SK-N-SH treated with all-trans-retinoic acid at 6 μM for 48 hours (cell line): ENCODE measurements at regions not wholly inside any gene's neighbourhood (a gene's known extent, or its start where the extent isn't known, plus 50 kb on each side); places are given as distances from the start of the nearest gene placed in this dataset.

ENCODE experiments used
- ATAC-seq: fragments of 200-7000 bp; cut with Tn5 transposase; 3 replicates; pipeline ENCODE4 v1.9.1; 2020; ENCODE audit warnings: mild to moderate bottlenecking, moderate library complexity
- ARNTL ChIP-seq: fragments of 450-650 bp; formaldehyde crosslinking; IDR thresholded peaks from 2 replicates; pipeline ENCODE4 v1.5.0; 2020; ENCODE audit warnings: low read depth, mild to moderate bottlenecking, moderate library complexity, borderline replicate concordance
- BACH2 ChIP-seq: fragments of 250-450 bp; sonication (Bioruptor Pico); IDR thresholded peaks from 2 replicates; pipeline ENCODE4 v1.9.0; 2021; ENCODE audit warnings: mild to moderate bottlenecking, borderline replicate concordance
- CREB5 ChIP-seq: fragments of 250-450 bp; sonication (Bioruptor Pico); IDR thresholded peaks from 2 replicates; pipeline ENCODE4 v1.5.1; 2020; ENCODE audit warnings: low read depth, mild to moderate bottlenecking, moderate library complexity
- CSDC2 ChIP-seq: fragments of 250-450 bp; sonication (Bioruptor Pico); IDR thresholded peaks from 2 replicates; pipeline ENCODE4 v1.5.0; 2020; ENCODE audit warnings: mild to moderate bottlenecking, moderate library complexity
- CSRNP3 ChIP-seq: fragments of 250-450 bp; sonication (Bioruptor Pico); IDR thresholded peaks from 2 replicates; pipeline ENCODE4 v1.5.1; 2021; ENCODE audit warnings: mild to moderate bottlenecking, moderate library complexity
- ESRRG ChIP-seq: fragments of 250-450 bp; sonication (Bioruptor Pico); IDR thresholded peaks from 2 replicates; pipeline ENCODE4 v1.6.1; 2021; ENCODE audit warnings: mild to moderate bottlenecking
- GLIS3 ChIP-seq: fragments of 250-450 bp; sonication (Bioruptor Pico); IDR thresholded peaks from 2 replicates; pipeline ENCODE4 v1.5.0; 2020; ENCODE audit warnings: mild to moderate bottlenecking, moderate library complexity
- ISL1 ChIP-seq: fragments of 250-450 bp; sonication (Bioruptor Pico); IDR thresholded peaks from 2 replicates; pipeline ENCODE4 v2.1.2; 2022; ENCODE audit warnings: mild to moderate bottlenecking, moderate library complexity
- OSR1 ChIP-seq: fragments of 250-450 bp; sonication (Bioruptor Pico); IDR thresholded peaks from 2 replicates; pipeline ENCODE4 v1.8.0; 2022; ENCODE audit warnings: moderate library complexity, mild to moderate bottlenecking, inconsistent platforms
- PATZ1 ChIP-seq: fragments of 250-450 bp; sonication (Bioruptor Pico); IDR thresholded peaks from 2 replicates; pipeline ENCODE4 v1.8.0; 2020; ENCODE audit warnings: mild to moderate bottlenecking, moderate library complexity, borderline replicate concordance
- POU6F1 ChIP-seq: fragments of 250-450 bp; sonication (Bioruptor Pico); IDR thresholded peaks from 2 replicates; pipeline ENCODE4 v1.8.0; 2021; ENCODE audit warnings: low read depth, mild to moderate bottlenecking, moderate library complexity, borderline replicate concordance
- PPARA ChIP-seq: fragments of 250-450 bp; sonication (Bioruptor Pico); IDR thresholded peaks from 2 replicates; pipeline ENCODE4 v1.5.0; 2020; ENCODE audit warnings: mild to moderate bottlenecking, borderline replicate concordance
- RARB ChIP-seq: fragments of 250-450 bp; sonication (Bioruptor Pico); IDR thresholded peaks from 2 replicates; pipeline ENCODE4 v1.8.0; 2021; ENCODE audit warnings: mild to moderate bottlenecking, moderate library complexity
- SNAI2 ChIP-seq: fragments of 250-450 bp; sonication (Bioruptor Pico); IDR thresholded peaks from 2 replicates; pipeline ENCODE4 v1.5.0; 2020; ENCODE audit warnings: mild to moderate bottlenecking, moderate library complexity
- TCF4 ChIP-seq: fragments of 250-450 bp; sonication (Bioruptor Pico); IDR thresholded peaks from 2 replicates; pipeline ENCODE4 v1.8.0; 2021; ENCODE audit warnings: mild to moderate bottlenecking, moderate library complexity, borderline replicate concordance
- TOX ChIP-seq: fragments of 250-450 bp; sonication (Bioruptor Pico); IDR thresholded peaks from 2 replicates; pipeline ENCODE4 v1.8.0; 2021; ENCODE audit warnings: mild to moderate bottlenecking, moderate library complexity, borderline replicate concordance
- TSHZ2 ChIP-seq: fragments of 250-450 bp; sonication (Bioruptor Pico); IDR thresholded peaks from 2 replicates; pipeline ENCODE4 v1.5.0; 2020; ENCODE audit warnings: mild to moderate bottlenecking, moderate library complexity
- ZC3H10 ChIP-seq: fragments of 250-450 bp; sonication (Bioruptor Pico); IDR thresholded peaks from 2 replicates; pipeline ENCODE4 v1.5.1; 2021; ENCODE audit warnings: mild to moderate bottlenecking, moderate library complexity
- ZFP3 ChIP-seq: fragments of 250-450 bp; sonication (Bioruptor Pico); IDR thresholded peaks from 2 replicates; pipeline ENCODE4 v1.5.0; 2020; ENCODE audit warnings: mild to moderate bottlenecking, moderate library complexity
- ZFP30 ChIP-seq: fragments of 450-650 bp; formaldehyde crosslinking; IDR thresholded peaks from 2 replicates; pipeline ENCODE4 v1.5.0; 2022; ENCODE audit warnings: mild to moderate bottlenecking, moderate library complexity
- ZNF565 ChIP-seq: fragments of 450-650 bp; formaldehyde crosslinking; conservative IDR thresholded peaks from 2 replicates; pipeline ENCODE4 v1.5.0; 2020; ENCODE audit warnings: low read depth, mild to moderate bottlenecking, moderate library complexity
- ZNF70 ChIP-seq: fragments of 450-650 bp; formaldehyde crosslinking; IDR thresholded peaks from 2 replicates; pipeline ENCODE4 v1.5.0; 2020; ENCODE audit warnings: mild to moderate bottlenecking, moderate library complexity
- ZNF8 ChIP-seq: fragments of 450-650 bp; formaldehyde crosslinking; IDR thresholded peaks from 2 replicates; pipeline ENCODE4 v1.5.0; 2020; ENCODE audit warnings: mild to moderate bottlenecking, moderate library complexity

GRCh38 chr6:114537977-114538376 is 195.2 kb upstream of the HS3ST5 start:
- ATAC-seq = no peak

GRCh38 chr6:114534813-114535212 is 192.0 kb upstream of the HS3ST5 start:
- TF ChIP-seq OSR1 (no peak), POU6F1 (CRISPR knock-in tag) (no peak), CREB5 (no peak), ARNTL (no peak), GLIS3 (CRISPR knock-in tag) (no peak), ZFP3 (CRISPR knock-in tag) (no peak), SNAI2 (CRISPR knock-in tag) (no peak), ZNF70 (no peak), BACH2 (no peak)
- TF ChIP-seq, all 23 proteins: peak for 0
- no peak for ATAC-seq

More at GRCh38 chr6:114537977-114538376, 195.2 kb upstream of the HS3ST5 start:
- no peak for TF ChIP-seq POU6F1 (CRISPR knock-in tag)
- TF ChIP-seq PATZ1 = no peak
- no peak for TF ChIP-seq CREB5
- TF ChIP-seq OSR1 = no peak
- no peak for TF ChIP-seq ZFP30
- no peak for TF ChIP-seq ARNTL
- no peak for TF ChIP-seq SNAI2 (CRISPR knock-in tag)
- no peak for TF ChIP-seq CSDC2
- no peak for TF ChIP-seq TCF4 (CRISPR knock-in tag)
- TF ChIP-seq ZFP3 (CRISPR knock-in tag) = no peak
- no peak for TF ChIP-seq TSHZ2 (CRISPR knock-in tag)
- TF ChIP-seq GLIS3 (CRISPR knock-in tag) = no peak
- no peak for TF ChIP-seq TOX (CRISPR knock-in tag)
- no peak for TF ChIP-seq ZC3H10 (CRISPR knock-in tag)
- TF ChIP-seq ZNF70 = no peak
- no peak for TF ChIP-seq CSRNP3 (CRISPR knock-in tag)
- TF ChIP-seq PPARA = no peak

GRCh38 chr6:114524081-114524480 is 181.3 kb upstream of the HS3ST5 start:
- ATAC-seq = no peak
- no peak for TF ChIP-seq RARB (CRISPR knock-in tag)
- TF ChIP-seq TOX (CRISPR knock-in tag) = no peak
- TF ChIP-seq ESRRG (CRISPR knock-in tag) = no peak
- no peak for TF ChIP-seq ZFP30
- no peak for TF ChIP-seq ISL1 (CRISPR knock-in tag)
- TF ChIP-seq POU6F1 (CRISPR knock-in tag) = no peak
- no peak for TF ChIP-seq ARNTL
- no peak for TF ChIP-seq ZNF565
- no peak for TF ChIP-seq ZC3H10 (CRISPR knock-in tag)
- TF ChIP-seq CSDC2 = no peak
- no peak for TF ChIP-seq TCF4 (CRISPR knock-in tag)
- TF ChIP-seq BACH2 = no peak
- TF ChIP-seq ZNF8 (CRISPR knock-in tag) = no peak
- TF ChIP-seq CSRNP3 (CRISPR knock-in tag) = no peak
